HG02981 (cell line): ENCODE measurements at regions not wholly inside any gene's neighbourhood (a gene's known extent, or its start where the extent isn't known, plus 50 kb on each side); places are given as distances from the start of the nearest gene placed in this dataset.
"Not testable (repeated sequence)": the region's sequence is repeated elsewhere in the genome, so short reads cannot be mapped to it uniquely, and the experiment has no call there.

ENCODE experiments used
- ATAC-seq: cut with Tn5 transposase; IDR thresholded peaks from one replicate; pipeline ENCODE4 v1.9.1; 2021; ENCODE audit warnings: mild to moderate bottlenecking, moderate library complexity; ENCODE audit not compliant: unreplicated experiment

DNA sequence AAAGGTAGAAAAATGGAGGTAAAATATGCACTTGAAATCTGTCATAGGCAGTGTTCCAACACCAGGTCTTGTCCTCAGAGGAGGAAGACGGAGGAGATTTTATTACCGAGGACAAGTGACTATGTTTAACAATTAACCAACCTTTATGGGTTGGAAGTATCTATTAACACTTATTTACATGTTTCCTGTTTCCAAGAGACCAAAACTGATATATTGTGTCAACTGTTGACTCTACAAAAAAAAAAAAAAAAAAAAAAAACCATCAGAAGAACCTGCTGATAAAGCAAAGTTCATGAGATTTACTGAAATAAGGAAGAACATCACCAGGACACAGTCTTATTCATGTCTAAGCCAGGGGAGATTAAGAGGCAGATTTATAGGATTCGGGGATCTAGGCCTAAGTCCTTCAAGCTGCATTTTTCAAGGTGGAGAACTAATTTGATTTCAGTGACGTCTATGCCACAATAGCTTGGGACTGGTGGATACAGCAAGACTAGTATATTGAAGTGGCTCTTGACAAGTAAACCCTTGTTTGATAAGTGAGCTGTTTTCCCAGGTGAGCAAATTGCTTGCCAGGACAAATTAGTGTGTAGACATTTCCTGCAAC, 126.6 kb upstream of the NAA20 start:
- ATAC-seq: no peak

DNA sequence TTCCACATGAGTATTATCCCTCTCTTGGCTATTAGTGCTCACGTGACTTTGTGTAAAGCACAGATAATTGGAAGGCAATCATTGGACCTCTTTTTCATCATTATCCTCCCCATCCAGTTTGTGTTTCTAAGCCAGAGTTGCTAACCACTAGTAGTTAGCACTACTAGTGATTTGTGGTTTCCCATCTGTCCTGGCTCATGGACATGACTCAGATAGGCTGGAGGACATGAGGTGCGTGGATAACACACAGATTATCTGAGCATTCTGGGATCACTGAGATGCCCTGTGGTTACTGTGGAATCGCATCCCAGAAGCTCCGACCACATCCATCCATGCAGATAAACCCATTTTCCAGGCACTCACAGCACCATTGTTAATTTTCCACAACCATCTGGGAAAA, 123.8 kb upstream of the NAA20 start:
- no peak for ATAC-seq

DNA sequence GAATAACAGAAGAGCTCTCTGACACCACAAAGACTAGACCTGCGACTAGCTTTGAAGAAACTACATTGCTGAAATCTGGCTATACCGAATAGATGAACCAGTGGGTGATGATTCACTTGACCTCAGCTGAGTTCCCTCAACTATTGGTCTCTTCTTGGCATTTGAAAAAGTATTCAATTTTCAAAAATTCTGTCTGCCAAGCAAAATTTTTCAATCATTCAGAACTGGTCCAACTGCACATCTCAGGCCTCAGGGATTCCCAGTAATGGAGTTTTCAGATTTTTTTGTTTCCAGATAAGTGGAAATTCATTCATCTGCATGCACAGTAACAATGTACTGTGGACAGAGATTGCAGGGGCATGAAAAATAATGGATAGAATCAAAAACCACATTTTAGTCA, 121.4 kb upstream of the NAA20 start:
- ATAC-seq: no peak

DNA sequence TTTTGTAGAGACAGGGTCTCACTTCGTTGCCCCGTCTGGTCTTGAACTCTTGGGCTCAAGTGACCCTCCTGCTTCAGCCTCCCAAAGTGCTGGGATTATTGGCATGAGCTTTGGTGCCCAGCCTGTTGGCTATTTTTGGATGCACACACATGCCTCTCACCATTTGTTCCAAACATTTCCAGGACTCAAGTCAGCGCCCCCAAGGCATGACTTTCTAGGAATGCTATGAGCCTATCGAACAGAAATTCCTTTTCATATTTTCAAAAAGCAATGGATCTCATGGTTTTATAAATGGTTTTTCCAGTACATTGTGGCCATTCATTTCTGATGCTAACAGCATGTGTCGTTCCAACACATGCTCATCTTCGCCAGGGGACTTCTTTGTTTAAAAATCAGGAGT, 119.3 kb upstream of the NAA20 start:
- ATAC-seq: no peak

DNA sequence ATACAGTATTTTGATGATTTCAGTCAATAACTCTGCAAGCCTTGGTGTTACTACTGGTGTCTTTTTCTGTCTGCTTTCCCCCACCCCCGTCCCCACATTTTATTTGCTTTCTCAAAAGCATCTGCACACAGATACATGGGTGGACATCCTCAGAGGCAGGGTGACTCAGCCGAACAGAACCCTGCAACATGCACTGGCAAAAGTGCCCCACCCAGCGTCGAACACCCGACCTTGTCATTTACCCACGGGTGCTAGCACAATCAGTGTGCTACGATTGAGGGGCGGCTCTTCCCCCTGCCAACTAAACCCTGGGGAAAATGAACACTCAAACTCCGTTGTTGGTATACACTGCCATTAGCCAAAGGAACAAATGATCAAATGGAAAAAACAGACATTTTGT, 115.9 kb upstream of the NAA20 start:
- no peak for ATAC-seq

DNA sequence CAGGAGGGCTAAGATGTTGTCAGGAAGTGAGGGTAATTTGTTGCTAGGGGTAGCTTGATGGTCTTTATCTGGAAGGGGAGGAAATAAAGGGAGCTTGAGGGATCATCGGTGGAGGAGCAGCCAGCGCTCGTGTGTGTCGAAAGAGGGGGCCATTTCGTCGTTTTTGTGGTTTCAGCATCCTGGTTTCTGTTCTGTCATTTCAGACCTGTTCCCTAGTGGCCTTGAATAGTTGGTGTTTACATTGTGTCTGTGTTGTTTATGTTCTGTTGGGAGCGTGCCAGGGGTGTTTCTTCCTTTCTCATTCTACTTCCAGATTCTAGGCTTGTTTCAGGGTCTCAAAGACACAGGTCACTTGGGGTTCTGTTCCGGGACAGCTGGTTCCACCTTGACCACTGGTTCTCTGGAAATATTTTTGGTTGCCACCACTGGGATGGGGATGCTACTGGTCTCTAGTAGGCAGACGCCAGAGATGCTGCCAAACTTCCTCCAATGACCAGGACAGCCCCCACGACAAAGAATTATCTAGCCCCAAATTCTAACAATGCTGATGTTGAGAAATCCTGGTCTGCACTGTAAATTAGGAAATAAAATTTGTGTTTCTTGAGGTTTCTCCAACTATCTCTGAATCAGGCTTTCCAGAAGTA, 113.9 kb upstream of the NAA20 start:
- peak; percentile 61 for ATAC-seq

DNA sequence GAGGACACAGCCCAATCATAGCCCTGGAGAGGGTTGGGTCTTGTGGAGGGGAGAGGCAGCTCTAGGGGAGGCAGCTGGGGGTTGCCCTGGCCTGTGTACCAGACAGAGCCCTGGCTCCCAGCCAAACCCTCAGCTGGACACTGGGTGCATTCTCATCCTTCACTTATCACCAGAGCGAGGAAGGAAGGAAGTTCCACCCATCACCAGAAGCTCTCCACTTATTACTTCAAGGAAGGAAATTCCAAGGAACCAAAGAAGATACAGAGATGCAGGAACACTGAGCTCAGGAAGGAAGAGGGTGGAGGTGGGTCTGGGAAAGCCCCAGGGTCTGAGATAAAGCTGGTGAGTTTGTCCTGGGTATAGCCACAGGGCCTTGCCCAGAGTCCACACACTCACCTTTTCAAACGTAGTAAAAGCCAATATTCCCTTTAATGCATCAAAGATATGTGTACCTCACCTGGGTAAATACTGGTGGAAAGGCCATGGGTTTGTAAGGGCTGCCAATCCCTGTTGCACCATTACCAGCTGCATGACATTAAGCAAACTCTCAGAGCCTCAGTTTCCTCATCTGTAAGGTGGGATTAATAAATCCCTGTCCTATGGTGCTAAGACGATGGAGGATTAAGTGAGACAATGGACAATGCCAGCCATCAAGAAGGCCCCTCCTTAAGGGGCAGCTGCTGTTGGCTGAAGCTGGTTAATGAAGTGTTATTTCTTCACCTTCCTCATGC, 109.7 kb upstream of the NAA20 start:
- ATAC-seq: no peak

DNA sequence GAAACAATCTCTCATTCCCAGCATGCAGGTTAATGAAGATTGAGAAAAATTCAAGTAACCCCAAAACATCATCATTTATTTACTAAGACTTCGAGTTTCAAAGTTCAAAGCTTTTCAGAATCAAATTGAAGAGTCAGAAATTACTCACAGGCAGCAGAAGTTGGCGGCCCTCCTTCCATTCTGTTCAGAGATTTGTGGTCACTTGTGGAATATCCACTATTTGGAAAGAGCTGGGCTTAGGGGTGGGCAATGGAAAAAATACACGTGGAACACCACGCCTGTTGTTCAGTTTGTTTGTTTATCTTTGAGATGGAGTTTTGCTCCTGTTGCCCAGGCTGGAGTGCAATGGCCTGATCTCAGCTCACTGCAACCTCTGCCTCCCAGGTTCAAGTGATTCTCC, 108.6 kb upstream of the NAA20 start:
- ATAC-seq: no peak

DNA sequence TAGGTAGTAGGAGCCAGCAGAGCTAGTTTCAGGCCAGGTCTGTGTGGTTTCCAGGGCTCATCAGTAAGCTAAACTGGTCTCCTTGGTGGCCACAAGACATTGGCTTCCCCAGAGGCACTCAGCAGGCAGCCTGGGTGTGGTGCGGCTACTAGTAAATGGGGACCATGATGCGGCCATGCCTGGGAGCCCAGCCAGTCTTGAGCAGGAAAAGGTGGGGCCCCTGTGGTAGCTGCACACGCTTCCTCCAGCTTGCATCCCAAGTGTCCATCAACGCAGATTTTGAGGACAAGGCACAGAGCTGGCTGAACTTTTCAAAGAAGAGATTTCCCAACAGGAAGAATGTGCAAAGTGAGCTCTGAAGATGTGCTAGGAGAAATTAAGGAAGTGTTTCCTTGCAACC, 107.4 kb upstream of the NAA20 start:
- ATAC-seq: no peak

DNA sequence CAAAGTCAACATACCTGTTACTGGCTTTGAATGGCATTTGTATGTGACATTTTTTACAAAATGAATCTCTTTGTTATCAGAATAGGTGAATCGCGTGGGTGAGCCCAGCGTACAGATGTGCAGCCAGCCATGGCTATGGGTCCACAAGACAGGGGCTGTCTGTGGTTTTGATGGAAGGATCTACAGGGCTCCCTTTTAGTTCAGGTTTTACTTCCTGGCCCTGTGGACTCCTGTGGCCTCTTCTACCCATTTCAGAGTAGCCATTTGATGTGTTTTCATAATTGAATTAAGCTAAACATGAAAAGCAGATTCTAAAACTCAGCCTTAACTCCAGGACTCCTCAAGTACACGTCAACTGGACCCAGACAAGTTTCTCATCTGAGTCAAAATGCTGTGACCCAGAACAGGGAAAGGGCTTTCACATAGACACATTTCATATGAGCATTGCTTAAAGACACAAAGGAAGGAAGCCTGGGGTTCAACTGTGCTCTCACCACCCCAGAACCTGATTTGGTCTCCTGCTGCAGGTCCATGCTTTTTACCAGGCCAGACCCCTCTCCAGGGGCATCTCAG, 105.3 kb upstream of the NAA20 start:
- ATAC-seq: no peak

DNA sequence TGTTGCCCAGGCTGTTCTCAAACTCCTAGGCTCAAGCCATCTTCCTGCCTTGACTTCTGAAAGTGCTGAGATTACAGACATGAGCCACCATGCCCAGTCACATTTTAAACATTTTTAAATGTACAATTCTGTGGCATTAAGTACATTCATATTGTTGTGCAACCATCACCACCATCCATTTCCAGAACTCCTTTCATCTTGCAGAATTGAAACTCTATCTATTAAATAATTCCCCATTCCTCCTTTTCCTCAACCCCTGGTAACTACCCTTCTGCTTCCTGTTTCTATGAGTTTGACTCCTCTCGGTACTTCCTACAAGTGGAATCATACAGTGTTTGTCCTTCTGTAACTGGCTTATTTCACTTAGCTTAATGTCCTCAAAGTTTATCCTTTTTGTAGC, 103.8 kb upstream of the NAA20 start:
- ATAC-seq: no peak

DNA sequence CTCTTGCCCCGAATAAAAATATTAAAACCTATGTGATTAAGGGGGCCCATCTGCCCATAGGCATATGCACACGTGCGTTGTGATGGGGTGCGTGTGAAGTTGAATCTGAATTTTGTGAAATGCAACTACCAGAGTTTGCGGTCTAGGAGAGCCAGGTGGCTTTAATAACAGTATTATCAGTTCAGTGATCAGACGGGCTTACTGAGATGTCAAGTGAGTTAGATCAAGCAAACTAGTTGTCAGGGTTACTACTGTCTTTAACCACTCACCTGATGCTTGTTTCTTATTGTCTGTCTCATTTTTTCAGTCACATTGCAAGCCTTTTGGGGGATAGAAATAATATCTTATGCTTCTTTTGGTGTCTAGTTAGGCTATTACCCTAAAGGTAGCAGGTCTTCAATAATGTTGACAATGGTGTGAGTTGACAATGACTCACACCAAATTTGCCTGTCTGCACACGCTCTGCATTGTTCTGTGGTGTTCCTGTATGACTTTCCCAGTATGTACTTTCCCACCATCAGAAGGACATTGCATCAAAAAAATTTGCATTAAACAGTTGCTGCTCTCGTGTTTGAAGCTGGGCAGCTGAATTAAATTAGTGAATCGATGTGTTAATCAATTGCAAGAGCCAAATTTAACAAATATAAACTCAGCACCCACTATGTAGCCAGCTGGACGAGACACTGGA, 103.1 kb upstream of the NAA20 start:
- ATAC-seq: no peak

DNA sequence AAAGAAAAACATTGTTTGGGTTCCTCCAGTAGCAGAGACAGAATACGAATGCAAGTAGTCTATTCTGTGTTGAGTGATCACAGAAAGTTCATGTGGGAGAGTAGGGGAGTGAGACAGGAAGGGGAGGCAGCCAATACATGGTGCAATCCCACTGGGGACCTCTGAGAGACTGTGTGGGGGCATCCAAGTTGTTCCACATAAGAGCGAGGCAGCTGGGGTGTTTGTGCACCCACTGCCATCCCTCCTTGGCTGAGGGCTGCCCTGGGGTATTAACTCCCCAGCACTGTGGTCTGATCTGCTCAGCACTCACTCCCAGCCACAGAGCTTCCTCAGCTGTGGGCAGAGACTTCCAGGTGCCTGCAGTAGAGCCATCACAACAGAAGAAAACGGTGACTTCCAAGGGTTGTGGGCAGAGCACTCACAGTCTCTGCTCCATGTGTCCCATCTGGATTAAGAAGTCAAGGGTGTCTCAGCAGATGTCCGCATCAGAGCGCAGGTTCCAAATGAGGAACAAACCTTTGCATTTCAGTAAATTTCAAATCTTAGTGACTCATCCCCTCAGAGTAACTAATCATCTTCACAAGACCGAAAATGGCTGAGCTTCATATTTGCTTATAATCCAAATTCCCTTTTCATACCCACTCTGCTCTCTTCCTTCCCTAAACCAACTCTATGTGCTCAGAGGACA, 101.9 kb upstream of the NAA20 start:
- no peak for ATAC-seq

DNA sequence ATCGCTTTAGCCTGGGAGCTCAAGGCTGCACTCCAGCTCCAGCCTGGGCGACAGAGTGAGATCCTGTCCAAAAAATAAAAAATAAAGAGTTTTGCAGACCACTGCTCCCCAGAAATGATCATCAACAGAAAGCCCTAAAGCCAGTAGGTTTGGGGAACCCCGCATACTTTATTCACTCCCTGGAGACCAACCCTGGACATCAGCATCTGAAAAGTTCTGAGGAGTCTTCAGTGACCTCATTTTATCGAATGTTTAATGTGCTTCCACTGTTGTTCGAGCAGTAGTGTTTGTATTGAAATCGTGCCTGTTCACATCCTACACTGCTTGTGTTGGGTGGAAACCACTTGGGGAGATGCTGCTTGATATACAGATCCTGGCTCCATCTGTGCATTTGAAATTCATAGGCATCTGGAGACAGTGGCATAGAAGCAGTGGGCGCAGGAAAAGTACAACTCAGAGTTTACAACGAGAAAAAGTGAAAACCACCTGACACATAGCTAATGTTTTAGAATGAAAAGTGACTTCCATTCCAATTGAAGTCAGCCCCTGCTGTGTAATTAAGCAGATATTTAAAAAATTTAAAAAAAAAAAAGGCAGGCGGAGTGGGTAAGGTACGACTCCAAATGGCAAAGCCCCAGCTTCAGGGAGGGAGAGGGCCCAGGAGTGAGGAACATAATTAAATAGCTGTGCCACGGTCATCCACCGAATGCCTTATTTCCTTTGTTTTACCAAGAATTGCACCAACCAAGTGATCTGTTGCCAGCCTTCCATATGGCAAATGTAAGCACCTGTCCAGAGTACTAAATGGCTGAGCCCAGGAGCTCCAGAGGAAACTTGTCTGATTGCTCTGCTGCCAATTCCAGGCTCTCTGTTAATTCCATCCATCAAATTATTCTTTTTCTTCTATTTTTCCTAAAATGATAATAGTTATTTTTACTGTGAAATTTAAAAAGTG, 100.4 kb upstream of the NAA20 start:
- ATAC-seq: no peak

DNA sequence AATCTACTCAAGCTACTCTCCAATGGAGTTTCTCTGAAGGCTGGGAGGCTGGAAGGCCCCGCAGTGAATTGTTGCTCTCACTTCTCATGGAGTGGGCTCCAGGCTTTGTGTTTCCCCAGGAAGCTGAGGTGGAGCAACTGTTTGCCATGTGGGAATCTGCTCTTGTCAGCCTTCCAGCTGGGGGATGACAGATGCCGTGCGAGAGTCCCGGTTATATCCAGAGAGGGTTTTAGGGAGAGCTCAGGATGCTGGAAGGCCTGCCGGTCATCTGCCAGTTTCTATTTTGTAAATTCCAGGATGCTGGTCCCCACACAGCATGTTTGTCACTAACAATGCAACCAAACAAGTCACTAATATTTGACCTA, 98.2 kb upstream of the NAA20 start:
- ATAC-seq: no peak

DNA sequence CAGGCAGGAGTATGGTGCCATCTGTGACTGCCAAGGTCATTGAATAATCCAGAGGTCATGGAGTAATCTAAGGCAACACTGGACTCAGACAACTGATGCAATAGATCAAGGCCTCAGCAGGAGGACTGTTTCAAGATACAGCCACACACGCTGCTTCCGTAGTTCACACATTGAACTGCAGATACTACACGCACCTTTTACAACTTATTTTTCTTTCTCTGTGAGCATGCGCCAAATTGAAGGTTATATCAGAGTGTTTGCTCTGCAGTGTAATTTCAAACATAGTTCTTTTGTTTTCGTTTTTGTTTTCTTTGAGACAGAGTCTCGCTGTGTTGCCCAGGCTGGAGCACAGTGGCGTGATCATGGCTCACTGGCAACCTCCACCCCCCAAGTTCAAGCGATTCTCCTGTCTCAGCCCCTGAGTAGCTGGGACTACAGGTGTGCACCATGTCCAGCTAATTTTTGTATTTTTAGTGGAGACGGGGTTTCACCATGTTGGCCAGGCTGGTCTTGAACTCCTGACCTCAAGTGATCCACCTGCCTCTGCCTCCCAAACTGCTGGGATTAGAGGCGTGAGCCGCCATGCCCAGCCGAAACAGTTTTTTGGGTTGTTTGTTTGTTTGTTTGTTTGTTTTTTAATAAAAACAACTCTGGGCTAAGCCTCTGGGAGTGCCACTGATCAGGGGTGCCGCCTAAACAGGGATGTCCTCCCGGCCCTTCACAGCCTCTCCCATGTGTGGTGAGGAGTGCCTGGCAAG, 96.6 kb upstream of the NAA20 start:
- no peak for ATAC-seq

DNA sequence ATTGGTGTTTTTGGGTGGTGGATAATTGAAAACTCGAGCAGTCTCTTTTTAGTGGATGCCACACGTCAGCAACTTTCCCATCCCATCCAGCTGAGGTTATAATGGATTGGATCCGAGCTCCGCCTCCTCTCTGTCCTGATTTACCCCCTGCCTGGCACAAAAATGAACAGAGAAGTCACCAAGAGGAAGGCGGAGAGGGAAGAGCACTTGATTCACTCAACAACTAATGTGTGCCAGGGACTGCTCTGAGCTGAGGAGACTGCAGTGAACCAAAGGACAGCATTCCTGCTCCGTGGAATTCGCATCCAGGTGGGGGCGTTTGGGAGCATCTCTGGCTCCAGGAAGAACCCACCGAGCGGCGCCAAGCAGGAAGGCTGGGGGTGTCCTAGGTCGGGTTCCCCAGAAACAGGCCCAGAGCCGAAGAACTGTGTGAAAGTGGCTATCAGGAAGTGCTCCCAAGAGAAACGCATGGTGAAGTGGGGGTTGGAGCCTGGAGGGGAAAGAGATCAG, 95.8 kb upstream of the NAA20 start:
- ATAC-seq: no peak

DNA sequence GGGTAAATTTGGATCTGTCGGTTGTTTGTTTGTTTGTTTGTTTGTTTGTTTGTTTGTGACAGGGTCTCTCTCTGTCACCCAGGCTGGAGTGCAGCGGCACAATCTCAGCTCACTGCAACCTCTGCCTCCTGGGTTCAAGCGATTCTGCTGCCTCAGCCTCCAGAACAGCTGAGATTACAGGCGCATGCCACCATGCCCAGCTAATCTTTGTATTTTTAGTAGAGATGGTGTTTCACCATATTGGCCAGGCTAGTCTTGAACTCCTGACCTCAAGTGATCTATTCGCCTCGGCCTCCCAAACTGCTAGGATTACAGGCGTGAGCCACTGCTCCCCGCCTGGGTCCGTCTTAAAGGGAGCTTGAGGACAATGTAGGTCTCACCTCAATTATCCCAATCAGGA, 95.3 kb upstream of the NAA20 start:
- not testable (repeated sequence) for ATAC-seq

DNA sequence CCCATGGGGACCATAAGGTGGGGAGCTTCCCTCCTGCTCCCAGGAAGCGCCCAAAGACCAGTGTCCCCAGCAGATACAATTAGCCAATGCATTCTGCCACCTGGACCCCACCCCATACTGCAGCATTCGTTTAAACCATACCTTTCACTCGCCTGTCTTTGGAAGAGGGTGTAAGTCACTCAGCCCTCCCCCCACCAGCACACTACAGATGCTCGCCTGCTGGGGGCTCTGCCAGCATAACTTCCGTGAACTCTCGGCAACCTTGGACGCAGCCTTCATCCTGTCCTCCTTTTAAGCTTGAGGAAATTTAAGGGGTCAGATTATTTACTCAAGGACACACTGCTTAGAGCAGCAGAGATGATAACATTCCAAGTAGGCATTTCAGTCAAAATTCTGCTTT, 94.4 kb upstream of the NAA20 start:
- no peak for ATAC-seq
